GM23338 (cell line): ENCODE measurements at regions not wholly inside any gene's neighbourhood (a gene's known extent, or its start where the extent isn't known, plus 50 kb on each side); places are given as distances from the start of the nearest gene placed in this dataset.

Experiments
- ATAC-seq: fragments of 200-7000 bp; cut with Tn5 transposase; 3 replicates; pipeline ENCODE4 v1.9.1; 2020
- DNase-seq: peaks from one replicate; pipeline ENCODE4 v3.0.0-alpha.2; 2015; ENCODE audit warnings: low spot score
- H2AFZ ChIP-seq: fragments of 200-600 bp; sonication (generic); 2 replicates; pipeline ENCODE4 v1.8.0; 2016; ENCODE audit warnings: antibody characterized with exemption, mild to moderate bottlenecking, moderate library complexity
- H3F3A ChIP-seq: fragments of 200-600 bp; sonication (generic); replicated peaks from 2 replicates; pipeline ENCODE4 v1.8.0; 2017; ENCODE audit warnings: antibody characterized with exemption, mixed run types, low read depth
- H3K27ac ChIP-seq: fragments of 200-600 bp; sonication (generic); 2 replicates; pipeline ENCODE4 v1.6.1; 2016; ENCODE audit warnings: low read depth
- H3K27me3 ChIP-seq: fragments of 200-600 bp; sonication (generic); 2 replicates; pipeline ENCODE4 v1.8.0; 2016; ENCODE audit warnings: mild to moderate bottlenecking, mixed run types, moderate library complexity; ENCODE audit not compliant: insufficient read depth
- H3K36me3 ChIP-seq: fragments of 200-600 bp; sonication (generic); 2 replicates; pipeline ENCODE4 v1.8.0; 2016; ENCODE audit warnings: mild to moderate bottlenecking; ENCODE audit not compliant: insufficient read depth
- H3K4me1 ChIP-seq: fragments of 200-600 bp; sonication (generic); 2 replicates; pipeline ENCODE4 v1.8.0; 2016; ENCODE audit warnings: mild to moderate bottlenecking, moderate library complexity; ENCODE audit not compliant: insufficient read depth
- H3K4me2 ChIP-seq: fragments of 200-600 bp; sonication (generic); 2 replicates; pipeline ENCODE4 v1.7.1; 2017; ENCODE audit warnings: mixed run types
- H3K4me3 ChIP-seq: fragments of 200-600 bp; sonication (generic); 2 replicates; pipeline ENCODE4 v1.6.1; 2016; ENCODE audit warnings: mixed run types
- H3K79me2 ChIP-seq: fragments of 200-600 bp; sonication (generic); replicated peaks from 2 replicates; pipeline ENCODE4 v1.8.0; 2017; ENCODE audit warnings: mild to moderate bottlenecking; ENCODE audit not compliant: insufficient read depth
- H3K9me2 ChIP-seq: fragments of 200-600 bp; sonication (generic); 2 replicates; pipeline ENCODE4 v1.8.0; 2017; ENCODE audit not compliant: insufficient read depth
- H4K20me1 ChIP-seq: fragments of 200-600 bp; sonication (generic); replicated peaks from 2 replicates; pipeline ENCODE4 v1.8.0; 2017; ENCODE audit warnings: mild to moderate bottlenecking; ENCODE audit not compliant: insufficient read depth
- H3K27ac Mint-ChIP-seq: 2 replicates; pipeline ENCODE4 v1.8.0; 2020; ENCODE audit warnings: inconsistent platforms, mild to moderate bottlenecking, moderate library complexity, mixed read lengths
- H3K27me3 Mint-ChIP-seq: 3 replicates; pipeline ENCODE4 v1.8.0; 2022; ENCODE audit warnings: low read depth, mild to moderate bottlenecking, moderate library complexity, mixed read lengths, inconsistent platforms; ENCODE audit not compliant: insufficient read depth, poor library complexity
- H3K36me3 Mint-ChIP-seq: 3 replicates; pipeline ENCODE4 v1.8.0; 2021; ENCODE audit warnings: low read depth, mild to moderate bottlenecking, inconsistent platforms, moderate library complexity, mixed read lengths
- H3K4me1 Mint-ChIP-seq: 3 replicates; pipeline ENCODE4 v1.8.0; 2020; ENCODE audit warnings: mild to moderate bottlenecking, inconsistent platforms, mixed read lengths
- H3K4me3 Mint-ChIP-seq: 3 replicates; pipeline ENCODE4 v1.8.0; 2021; ENCODE audit warnings: moderate library complexity, mild to moderate bottlenecking, inconsistent platforms, mixed read lengths
- H3K9me3 Mint-ChIP-seq: 3 replicates; pipeline ENCODE4 v1.8.0; 2020; ENCODE audit warnings: moderate library complexity, mild to moderate bottlenecking, inconsistent platforms, mixed read lengths
- CREB1 ChIP-seq: fragments of 250-450 bp; sonication (Bioruptor Pico); IDR thresholded peaks from 2 replicates; pipeline ENCODE4 v1.5.0; 2020; ENCODE audit warnings: low read depth, mild to moderate bottlenecking, moderate library complexity
- CTCF ChIP-seq, 2 experiments: fragments of 200-600 bp in 1 of 2; sonication (generic) in 1 of 2; conservative IDR thresholded peaks; 2 replicates each; pipeline versions ENCODE4 v1.5.1 to v1.6.1; 2016 to 2017; ENCODE audit warnings: antibody characterized with exemption in 2 of 2, low read depth in 2 of 2, mild to moderate bottlenecking in 2 of 2, moderate library complexity in 1 of 2
- ETS1 ChIP-seq: IDR thresholded peaks from 2 replicates; pipeline ENCODE4 v1.6.1; 2016; ENCODE audit warnings: antibody characterized with exemption
- EZH2 ChIP-seq: fragments of 200-600 bp; sonication (generic); IDR thresholded peaks from one replicate; pipeline ENCODE4 v1.8.0; 2017; ENCODE audit warnings: antibody characterized with exemption, mild to moderate bottlenecking, low read depth; ENCODE audit not compliant: unreplicated experiment
- EZH2phosphoT487 ChIP-seq: fragments of 200-600 bp; sonication (generic); IDR thresholded peaks from one replicate; pipeline ENCODE4 v1.8.1; 2018; ENCODE audit warnings: antibody characterized with exemption; ENCODE audit not compliant: unreplicated experiment
- JUNB ChIP-seq: IDR thresholded peaks from one replicate; pipeline ENCODE4 v1.6.1; 2016; ENCODE audit warnings: antibody characterized with exemption; ENCODE audit not compliant: unreplicated experiment
- NANOG ChIP-seq: IDR thresholded peaks from 2 replicates; pipeline ENCODE4 v1.6.1; 2016; ENCODE audit warnings: antibody characterized with exemption, borderline replicate concordance
- POLR2AphosphoS5 ChIP-seq: IDR thresholded peaks from 2 replicates; pipeline ENCODE4 v1.6.1; 2016; ENCODE audit warnings: antibody characterized with exemption, low read depth
- REST ChIP-seq: IDR thresholded peaks from one replicate; pipeline ENCODE4 v1.6.1; 2018; ENCODE audit warnings: antibody characterized with exemption; ENCODE audit not compliant: unreplicated experiment
- STAT1 ChIP-seq: IDR thresholded peaks from one replicate; pipeline ENCODE4 v1.6.1; 2016; ENCODE audit warnings: antibody characterized with exemption; ENCODE audit not compliant: unreplicated experiment
- ZNF114 ChIP-seq: fragments of 250-450 bp; sonication (Bioruptor Pico); IDR thresholded peaks from 2 replicates; pipeline ENCODE4 v1.5.0; 2020; ENCODE audit warnings: mild to moderate bottlenecking, moderate library complexity
- ZNF331 ChIP-seq: fragments of 250-450 bp; sonication (Bioruptor Pico); IDR thresholded peaks from 2 replicates; pipeline ENCODE4 v1.5.0; 2020; ENCODE audit warnings: low read depth, mild to moderate bottlenecking, moderate library complexity
- ZNF462 ChIP-seq: fragments of 250-450 bp; sonication (Bioruptor Pico); IDR thresholded peaks from 2 replicates; pipeline ENCODE4 v1.5.0; 2020; ENCODE audit warnings: mild to moderate bottlenecking, moderate library complexity

DNA sequence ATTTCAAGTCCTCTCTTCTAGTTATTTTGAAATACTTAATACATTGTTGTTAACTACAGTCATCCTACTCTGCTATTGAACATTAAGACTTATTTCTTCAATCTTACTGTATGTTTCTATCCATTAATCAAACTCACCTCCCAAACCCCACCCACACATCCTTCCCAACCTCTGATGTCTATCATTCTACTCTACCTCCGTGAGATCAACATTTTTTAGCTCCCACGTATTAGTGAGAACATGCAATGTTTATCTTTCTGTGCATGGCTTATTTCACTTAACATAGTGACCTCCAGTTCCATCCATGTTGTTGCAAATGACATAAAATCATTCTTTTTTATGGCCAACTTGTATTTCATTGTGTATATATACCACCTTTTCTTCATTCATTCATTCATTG, 236.6 kb upstream of the CTNNB1 start:
- no peaks in the 10 kb centered on the region for H3K4me1 ChIP-seq
- Mint-ChIP-seq H3K4me1 (no peaks in the 10 kb centered on the region; the same call in 2 of the 3 replicates), H3K9me3 (peaks cover 27% of the 10 kb centered on the region), H3K4me3 (no peak overlapping the region), H3K27ac (no peak overlapping the region), H3K27me3 (no peaks in the 10 kb centered on the region), H3K36me3 (peaks cover 23% of the 10 kb centered on the region; the same call in 2 of the 3 replicates)
- no peak overlapping the region for H3K4me2 ChIP-seq
- no peak overlapping the region for H3K27ac ChIP-seq
- no peaks in the 10 kb centered on the region for H3K27me3 ChIP-seq
- DNase-seq (no peak), ATAC-seq (no peak)
- H3F3A ChIP-seq: no peaks in the 10 kb centered on the region
- H3K36me3 ChIP-seq: no peaks in the 10 kb centered on the region
- H2AFZ ChIP-seq: no peak overlapping the region
- H3K4me3 ChIP-seq: no peak overlapping the region
- no peaks in the 10 kb centered on the region; the same call in 1 of the 2 replicates for H3K9me2 ChIP-seq
- no peaks in the 10 kb centered on the region for H4K20me1 ChIP-seq
- TF ChIP-seq EZH2 (no peak), CTCF (conservative IDR thresholded peaks at IDR 0.05; ENCODE audit: low read depth in 2 of 2) (no peak), JUNB (no peak), NANOG (no peak), ZNF331 (CRISPR knock-in tag) (no peak), STAT1 (no peak), ZNF462 (no peak), ZNF114 (CRISPR knock-in tag) (no peak), ETS1 (no peak), POLR2AphosphoS5 (no peak), CREB1 (no peak), REST (no peak), EZH2phosphoT487 (no peak)
- H3K79me2 ChIP-seq: no peaks in the 10 kb centered on the region
